DOHH2 (cell line): ENCODE measurements at regions not wholly inside any gene's neighbourhood (a gene's known extent, or its start where the extent isn't known, plus 50 kb on each side); places are given as distances from the start of the nearest gene placed in this dataset.

Experiments
- H3F3A ChIP-seq: fragments of 200-600 bp; sonication (generic), shearing (Covaris generic); 2 replicates; pipeline ENCODE4 v1.6.0; 2016; ENCODE audit warnings: antibody characterized with exemption, mild to moderate bottlenecking; ENCODE audit not compliant: control insufficient read depth, insufficient read depth
- H3K27ac ChIP-seq: fragments of 200-600 bp; sonication (generic); 2 replicates; pipeline ENCODE4 v1.5.1; 2014; ENCODE audit warnings: low read depth, mild to moderate bottlenecking, low read length, moderate library complexity
- H3K27me3 ChIP-seq: fragments of 200-600 bp; sonication (generic); 2 replicates; pipeline ENCODE4 v1.6.1; 2014; ENCODE audit warnings: mild to moderate bottlenecking, low read length, mixed read lengths; ENCODE audit not compliant: control insufficient read depth
- H3K36me3 ChIP-seq: fragments of 200-600 bp; sonication (generic); 2 replicates; pipeline ENCODE4 v1.6.1; 2014; ENCODE audit warnings: mild to moderate bottlenecking, low read length, moderate library complexity, mixed read lengths; ENCODE audit not compliant: control insufficient read depth
- H3K4me1 ChIP-seq: fragments of 200-600 bp; sonication (generic); 2 replicates; pipeline ENCODE4 v1.6.1; 2014; ENCODE audit warnings: mild to moderate bottlenecking, low read length, mixed read lengths; ENCODE audit not compliant: control insufficient read depth
- H3K4me2 ChIP-seq: fragments of 200-600 bp; sonication (generic); 2 replicates; pipeline ENCODE4 v1.6.0; 2014; ENCODE audit warnings: mild to moderate bottlenecking, low read length, moderate library complexity
- H3K4me3 ChIP-seq: fragments of 200-600 bp; sonication (generic); 2 replicates; pipeline ENCODE4 v1.5.1; 2014; ENCODE audit warnings: mild to moderate bottlenecking, low read length, mixed read lengths
- H3K79me2 ChIP-seq: fragments of 200-600 bp; sonication (generic); 2 replicates; pipeline ENCODE4 v1.6.1; 2014; ENCODE audit warnings: mild to moderate bottlenecking, low read length, mixed read lengths; ENCODE audit not compliant: control insufficient read depth
- H3K9me2 ChIP-seq: fragments of 200-600 bp; sonication (generic); replicated peaks from 2 replicates; pipeline ENCODE4 v1.6.1; 2014; ENCODE audit warnings: mild to moderate bottlenecking, low read length, mixed read lengths; ENCODE audit not compliant: control insufficient read depth
- H3K9me3 ChIP-seq: fragments of 200-600 bp; sonication (generic); 2 replicates; pipeline ENCODE4 v1.6.1; 2014; ENCODE audit warnings: antibody characterized with exemption, low read length, mixed read lengths; ENCODE audit not compliant: control insufficient read depth, insufficient read depth
- H4K20me1 ChIP-seq: fragments of 200-600 bp; sonication (generic); 2 replicates; pipeline ENCODE4 v1.6.0; 2014; ENCODE audit warnings: low read depth, mild to moderate bottlenecking, antibody characterized with exemption, low read length, moderate library complexity; ENCODE audit not compliant: control insufficient read depth, insufficient read depth
- EZH2phosphoT487 ChIP-seq: fragments of 200-600 bp; sonication (generic); IDR thresholded peaks from 2 replicates; pipeline ENCODE4 v1.6.1; 2017; ENCODE audit warnings: borderline replicate concordance, mild to moderate bottlenecking, antibody characterized with exemption, low read length, moderate library complexity, mixed read lengths
- TF ChIP-seq, protein P1 (sequence below): fragments of 200-600 bp; sonication (generic); IDR thresholded peaks from one replicate; pipeline ENCODE4 v1.5.1; 2014; ENCODE audit warnings: antibody characterized with exemption, mild to moderate bottlenecking, low read depth, low read length; ENCODE audit not compliant: poor library complexity, severe bottlenecking

DNA sequence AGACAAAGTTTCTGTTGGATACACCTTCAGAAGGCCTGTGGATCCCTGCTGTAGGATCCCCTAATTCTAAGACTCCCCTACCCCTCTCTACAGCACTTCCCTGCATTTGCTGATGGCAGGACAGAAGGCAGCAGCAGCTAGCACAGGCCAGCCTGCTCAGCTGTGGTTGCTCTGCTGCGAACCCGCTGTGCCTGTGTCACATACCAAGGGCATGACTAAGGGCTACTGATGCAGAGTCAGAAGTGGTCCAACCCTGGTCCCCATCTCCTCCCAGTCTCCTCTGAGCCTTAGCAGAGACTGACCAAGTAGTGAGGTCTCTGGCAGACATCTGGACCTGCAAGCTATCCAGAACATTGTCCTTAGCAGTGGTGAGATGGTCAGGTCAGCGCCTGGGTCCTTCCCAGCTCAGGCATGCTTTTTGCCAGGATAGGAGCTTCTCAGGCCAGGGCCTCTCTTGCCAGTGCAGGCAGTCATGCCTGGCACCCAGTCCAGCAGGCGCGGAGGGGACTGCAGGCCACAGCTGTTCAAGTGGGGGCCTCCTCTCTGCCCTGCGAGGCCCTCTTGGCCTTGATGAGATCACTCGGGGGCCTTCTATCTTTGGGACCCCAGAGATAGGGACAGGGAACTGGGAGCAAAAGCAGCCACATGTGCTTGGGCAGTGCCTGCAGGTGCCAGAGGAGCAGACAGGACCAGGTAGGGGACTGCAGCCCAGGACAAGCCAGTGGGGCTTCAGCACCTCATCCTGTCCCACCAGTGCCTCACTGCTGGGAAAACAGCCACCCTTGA, 146.4 kb downstream of the ZNF248 start:
- TF ChIP-seq, protein P1, sequence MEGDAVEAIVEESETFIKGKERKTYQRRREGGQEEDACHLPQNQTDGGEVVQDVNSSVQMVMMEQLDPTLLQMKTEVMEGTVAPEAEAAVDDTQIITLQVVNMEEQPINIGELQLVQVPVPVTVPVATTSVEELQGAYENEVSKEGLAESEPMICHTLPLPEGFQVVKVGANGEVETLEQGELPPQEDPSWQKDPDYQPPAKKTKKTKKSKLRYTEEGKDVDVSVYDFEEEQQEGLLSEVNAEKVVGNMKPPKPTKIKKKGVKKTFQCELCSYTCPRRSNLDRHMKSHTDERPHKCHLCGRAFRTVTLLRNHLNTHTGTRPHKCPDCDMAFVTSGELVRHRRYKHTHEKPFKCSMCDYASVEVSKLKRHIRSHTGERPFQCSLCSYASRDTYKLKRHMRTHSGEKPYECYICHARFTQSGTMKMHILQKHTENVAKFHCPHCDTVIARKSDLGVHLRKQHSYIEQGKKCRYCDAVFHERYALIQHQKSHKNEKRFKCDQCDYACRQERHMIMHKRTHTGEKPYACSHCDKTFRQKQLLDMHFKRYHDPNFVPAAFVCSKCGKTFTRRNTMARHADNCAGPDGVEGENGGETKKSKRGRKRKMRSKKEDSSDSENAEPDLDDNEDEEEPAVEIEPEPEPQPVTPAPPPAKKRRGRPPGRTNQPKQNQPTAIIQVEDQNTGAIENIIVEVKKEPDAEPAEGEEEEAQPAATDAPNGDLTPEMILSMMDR: no peak
- no peak for TF ChIP-seq EZH2phosphoT487
- Histone ChIP-seq H3K79me2 (no peaks in the 10 kb centered on the region), H3K9me2 (no peaks in the 10 kb centered on the region), H3K4me2 (no peak overlapping the region), H3F3A (no peaks in the 10 kb centered on the region), H3K4me1 (no peaks in the 10 kb centered on the region), H3K27ac (no peak overlapping the region), H3K4me3 (no peak overlapping the region), H3K27me3 (no peaks in the 10 kb centered on the region), H4K20me1 (no peaks in the 10 kb centered on the region), H3K9me3 (no peaks in the 10 kb centered on the region), H3K36me3 (no peaks in the 10 kb centered on the region)

DNA sequence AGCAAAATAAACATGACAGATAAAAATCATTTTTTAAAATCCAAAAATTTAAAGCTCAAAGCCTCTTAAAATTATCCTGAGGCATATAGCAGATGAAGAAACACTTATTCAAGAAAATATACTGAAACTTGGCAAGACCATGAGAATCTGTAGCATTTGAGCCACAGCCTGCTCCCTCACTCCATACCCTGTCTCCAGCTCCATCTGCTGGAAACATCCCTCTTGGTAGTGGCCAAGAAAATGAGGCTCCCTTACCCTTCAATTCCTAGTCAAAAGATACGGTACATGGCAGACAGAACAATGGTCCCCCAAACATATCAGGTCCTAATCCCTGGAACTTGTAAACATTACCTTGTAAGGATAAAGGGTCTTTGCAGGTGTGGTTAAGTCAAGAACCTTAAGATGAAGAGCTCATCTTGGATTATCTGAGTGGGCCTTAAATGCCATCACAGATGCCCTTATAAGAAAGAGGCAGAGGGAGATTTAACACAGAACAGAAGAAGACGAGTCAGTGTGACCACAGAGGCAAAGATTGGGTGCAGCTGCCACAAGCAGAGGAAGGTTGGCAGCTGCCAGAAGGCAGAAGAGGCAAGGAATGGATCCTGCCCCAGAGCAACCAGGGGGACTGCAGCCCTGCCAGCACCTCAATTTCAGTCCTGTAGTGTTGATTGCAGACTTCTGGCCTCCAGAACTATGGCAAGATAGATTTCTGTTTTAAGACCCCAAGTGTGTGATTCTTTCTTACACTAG, 149.4 kb downstream of the ZNF248 start:
- H3K4me3 ChIP-seq: no peak overlapping the region
- no peaks in the 10 kb centered on the region for H3K4me1 ChIP-seq
- no peak overlapping the region for H3K27ac ChIP-seq
- H3K9me3 ChIP-seq: no peaks in the 10 kb centered on the region; the same call in 1 of the 2 replicates
- H3K9me2 ChIP-seq: no peaks in the 10 kb centered on the region
- no peaks in the 10 kb centered on the region for H3F3A ChIP-seq
- H4K20me1 ChIP-seq: no peaks in the 10 kb centered on the region
- TF ChIP-seq, protein P1: no peak
- no peak for TF ChIP-seq EZH2phosphoT487
- H3K27me3 ChIP-seq: no peaks in the 10 kb centered on the region
- no peaks in the 10 kb centered on the region for H3K36me3 ChIP-seq
- no peaks in the 10 kb centered on the region for H3K79me2 ChIP-seq
- no peak overlapping the region for H3K4me2 ChIP-seq

DNA sequence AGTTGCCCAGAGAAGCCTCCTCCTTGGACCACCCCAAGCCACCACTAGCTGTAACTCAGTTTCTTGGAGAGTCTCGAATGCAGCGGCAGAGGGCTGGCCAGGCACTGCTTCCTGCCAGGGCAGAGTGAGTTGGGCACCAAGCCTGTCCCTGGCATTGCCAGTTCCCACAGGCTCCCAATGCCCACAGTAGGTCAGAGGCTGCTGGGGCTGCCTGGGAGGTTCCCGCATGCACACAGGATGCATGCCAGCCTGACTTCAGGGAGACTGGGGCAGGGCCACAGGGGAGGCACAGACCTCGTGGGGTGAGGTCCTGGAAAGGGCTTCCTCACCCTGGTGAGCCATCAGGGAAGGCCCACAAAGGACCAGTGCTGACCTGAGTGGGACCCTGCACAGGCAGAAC, 152.8 kb downstream of the ZNF248 start:
- no peak overlapping the region for H3K4me3 ChIP-seq
- no peak overlapping the region for H3K4me2 ChIP-seq
- no peaks in the 10 kb centered on the region for H3K9me2 ChIP-seq
- no peaks in the 10 kb centered on the region for H3K27me3 ChIP-seq
- H3K4me1 ChIP-seq: no peaks in the 10 kb centered on the region
- no peaks in the 10 kb centered on the region for H3K79me2 ChIP-seq
- TF ChIP-seq, protein P1: no peak
- no peak for TF ChIP-seq EZH2phosphoT487
- no peaks in the 10 kb centered on the region; the same call in 1 of the 2 replicates for H3K9me3 ChIP-seq
- H3F3A ChIP-seq: no peaks in the 10 kb centered on the region
- H3K36me3 ChIP-seq: no peaks in the 10 kb centered on the region
- H3K27ac ChIP-seq: no peak overlapping the region
- no peaks in the 10 kb centered on the region for H4K20me1 ChIP-seq
